ENCODE measurements at regions not wholly inside any gene's neighbourhood (a gene's known extent, or its start where the extent isn't known, plus 50 kb on each side); places are given as distances from the start of the nearest gene placed in this dataset.

GRCh38 chr9:87320146-87320884 lies 177.4 kb upstream of the DAPK1 start:
- no peak for TF ChIP-seq POLR2AphosphoS5 (IDR thresholded peaks at IDR 0.05)
- TF ChIP-seq POLR2A (IDR thresholded peaks at IDR 0.05) = no peak
- TF ChIP-seq CTCF (IDR thresholded peaks at IDR 0.05 in 8 of 11, conservative IDR thresholded peaks at IDR 0.05 in 3 of 11) = no peak
- 59 to 86% (median 78%) methylated on average over 2 of the region's 2 CpGs for WGBS, 5 donors
- intact Hi-C loops (cut with DNase I; ENCODE audit: low total_unique reads) = loop anchor here (5.0 kb wide), 2 partner anchors 833 to 888 kb away; no protein-coding TSS in a partner anchor

GRCh38 chr9:87322840-87323635 lies 174.6 kb upstream of the DAPK1 start:
- intact Hi-C loops (cut with DNase I; ENCODE audit: low total_unique reads) = loop anchor here (5.0 kb wide), 2 partner anchors 836 to 891 kb away; no protein-coding TSS in a partner anchor
- Histone ChIP-seq H3K9me3 (no peaks in the 10 kb centered on the region), H3K36me3 (no peaks in the 10 kb centered on the region), H3K4me3 (no peak overlapping the region), H3K27ac (no peak overlapping the region), H3K4me1 (no peaks in the 10 kb centered on the region), H3K27me3 (replicated peaks in 1 of 7) (peaks cover 0 to 10% (median 0%) of the 10 kb centered on the region in 7 donors)
- no peak for DNase-seq
- WGBS, 5 donors = 77 to 86% (median 82%) methylated on average over 5 of the region's 5 CpGs
- TF ChIP-seq CTCF (IDR thresholded peaks at IDR 0.05 in 8 of 11, conservative IDR thresholded peaks at IDR 0.05 in 3 of 11) (no peak), POLR2A (IDR thresholded peaks at IDR 0.05) (no peak), POLR2AphosphoS5 (IDR thresholded peaks at IDR 0.05) (no peak)

More at GRCh38 chr9:87320146-87320884, 177.4 kb upstream of the DAPK1 start:
- DNase-seq = no peak
- peaks cover 0 to 8% (median 5%) of the 10 kb centered on the region in 8 donors for H3K9me3 ChIP-seq
- peaks cover 0 to 5% (median 0%) of the 10 kb centered on the region in 7 donors for H3K27me3 ChIP-seq (replicated peaks in 1 of 7)
- H3K27ac ChIP-seq = no peak overlapping the region
- H3K4me3 ChIP-seq = no peak overlapping the region
- no peaks in the 10 kb centered on the region for H3K4me1 ChIP-seq
- no peaks in the 10 kb centered on the region for H3K36me3 ChIP-seq

GRCh38 chr9:87323928-87324327 lies 173.7 kb upstream of the DAPK1 start:
- H3K27ac ChIP-seq = no peak overlapping the region
- no peaks in the 10 kb centered on the region for H3K36me3 ChIP-seq
- peaks cover 0 to 10% (median 0%) of the 10 kb centered on the region in 7 donors for H3K27me3 ChIP-seq (replicated peaks in 1 of 7)
- no peak for DNase-seq
- no peaks in the 10 kb centered on the region for H3K4me1 ChIP-seq
- 46 to 70% (median 53%) methylated on average over 2 of the region's 2 CpGs for WGBS, 5 donors
- no peak overlapping the region for H3K4me3 ChIP-seq
- no peaks in the 10 kb centered on the region for H3K9me3 ChIP-seq
- no peak for TF ChIP-seq POLR2AphosphoS5 (IDR thresholded peaks at IDR 0.05)
- no peak for TF ChIP-seq CTCF (IDR thresholded peaks at IDR 0.05 in 8 of 11, conservative IDR thresholded peaks at IDR 0.05 in 3 of 11)
- intact Hi-C loops (cut with DNase I; ENCODE audit: low total_unique reads) = loop anchor here (5.0 kb wide), 2 partner anchors 837 to 892 kb away; no protein-coding TSS in a partner anchor
